Muscle of leg (tissue), 3 donors: ENCODE measurements at regions not wholly inside any gene's neighbourhood (a gene's known extent, or its start where the extent isn't known, plus 50 kb on each side); places are given as distances from the start of the nearest gene placed in this dataset.
"Not testable (repeated sequence)": the region's sequence is repeated elsewhere in the genome, so short reads cannot be mapped to it uniquely, and the experiment has no call there.

Experiments used
- DNase-seq: peaks from one replicate; pipeline ENCODE4 v3.0.0; 2013
- H3K27ac ChIP-seq: one replicate; pipeline ENCODE4 v1.5.1; 2013; ENCODE audit warnings: mild to moderate bottlenecking, low read length, control low read depth
- H3K27me3 ChIP-seq: one replicate; pipeline ENCODE4 v1.6.1; 2013; ENCODE audit warnings: low read length; ENCODE audit not compliant: control insufficient read depth, insufficient read depth
- H3K36me3 ChIP-seq: one replicate; pipeline ENCODE4 v1.6.1; 2013; ENCODE audit warnings: low read length; ENCODE audit not compliant: control insufficient read depth, insufficient read depth
- H3K4me1 ChIP-seq: one replicate; pipeline ENCODE4 v1.6.1; 2013; ENCODE audit warnings: low read length; ENCODE audit not compliant: control insufficient read depth, insufficient read depth
- H3K4me3 ChIP-seq: one replicate; pipeline ENCODE4 v1.5.1; 2013; ENCODE audit warnings: low read length, control low read depth
- H3K9me3 ChIP-seq: replicated peaks from 2 replicates; pipeline ENCODE4 v1.6.1; 2013; ENCODE audit warnings: low read depth, low read length; ENCODE audit not compliant: control insufficient read depth
- WGBS: methylation state at CpG from one replicate; pipeline ENCODE4 v1.1.5; 2013; ENCODE audit warnings: missing lambda C conversion rate; ENCODE audit not compliant: insufficient coverage; 5-methylcytosine and 5-hydroxymethylcytosine counted together

GRCh38 chr7:48813472-48813871 is 110.9 kb upstream of the CDC14C start:
- 84% methylated on average over 4 of the region's 4 CpGs for WGBS
- no peak for DNase-seq

GRCh38 chr7:48822138-48822537 is 102.2 kb upstream of the CDC14C start:
- WGBS = no CpG with 5 or more reads among the region's 1 CpG
- no peak for DNase-seq
- Histone ChIP-seq H3K27me3 (no peaks in the 10 kb centered on the region), H3K36me3 (no peaks in the 10 kb centered on the region), H3K4me3 (no peak overlapping the region), H3K4me1 (no peaks in the 10 kb centered on the region), H3K27ac (no peak overlapping the region), H3K9me3 (no peaks in the 10 kb centered on the region)

More at GRCh38 chr7:48813472-48813871, 110.9 kb upstream of the CDC14C start:
- Histone ChIP-seq H3K27ac (no peak overlapping the region), H3K4me3 (no peak overlapping the region), H3K9me3 (no peaks in the 10 kb centered on the region), H3K36me3 (no peaks in the 10 kb centered on the region), H3K4me1 (no peaks in the 10 kb centered on the region), H3K27me3 (no peaks in the 10 kb centered on the region)

- WGBS = 67% methylated on average over 1 of the region's 4 CpGs
- DNase-seq = no peak
- no peaks in the 10 kb centered on the region for H3K36me3 ChIP-seq
- H3K4me1 ChIP-seq = no peaks in the 10 kb centered on the region
- no peak overlapping the region for H3K27ac ChIP-seq
- H3K27me3 ChIP-seq = no peaks in the 10 kb centered on the region
- no peaks in the 10 kb centered on the region for H3K9me3 ChIP-seq
- H3K4me3 ChIP-seq = no peak overlapping the region
Observed at GRCh38 chr7:48832303-48832845, 92.0 kb upstream of the CDC14C start.

- Histone ChIP-seq H3K4me1 (no peaks in the 10 kb centered on the region), H3K4me3 (no peak overlapping the region), H3K27ac (no peak overlapping the region), H3K36me3 (no peaks in the 10 kb centered on the region), H3K9me3 (no peaks in the 10 kb centered on the region), H3K27me3 (no peaks in the 10 kb centered on the region)
- WGBS = no CpG with 5 or more reads among the region's 1 CpG
- DNase-seq = no peak
Observed at GRCh38 chr7:48837266-48837665, 87.1 kb upstream of the CDC14C start.

- Histone ChIP-seq H3K27ac (no peak overlapping the region), H3K27me3 (no peaks in the 10 kb centered on the region), H3K9me3 (no peaks in the 10 kb centered on the region), H3K4me3 (no peak overlapping the region), H3K4me1 (no peaks in the 10 kb centered on the region), H3K36me3 (no peaks in the 10 kb centered on the region)
- WGBS = 72% methylated on average over 2 of the region's 5 CpGs
- DNase-seq = no peak
Observed at GRCh38 chr7:48839108-48839507, 85.2 kb upstream of the CDC14C start.

GRCh38 chr7:48841739-48842138 is 82.6 kb upstream of the CDC14C start:
- H3K4me1 ChIP-seq = no peaks in the 10 kb centered on the region
- no CpG with 5 or more reads among the region's 4 CpGs for WGBS
- DNase-seq = no peak
- H3K27me3 ChIP-seq = no peaks in the 10 kb centered on the region
- H3K27ac ChIP-seq = no peak overlapping the region
- no peak overlapping the region for H3K4me3 ChIP-seq
- no peaks in the 10 kb centered on the region for H3K36me3 ChIP-seq
- H3K9me3 ChIP-seq = no peaks in the 10 kb centered on the region

GRCh38 chr7:48847917-48848316 is 76.4 kb upstream of the CDC14C start:
- no peaks in the 10 kb centered on the region for H3K9me3 ChIP-seq
- H3K36me3 ChIP-seq = no peaks in the 10 kb centered on the region
- H3K27ac ChIP-seq = no peak overlapping the region
- DNase-seq = peak; percentile 4
- H3K4me1 ChIP-seq = no peaks in the 10 kb centered on the region
- no peaks in the 10 kb centered on the region for H3K27me3 ChIP-seq
- no peak overlapping the region for H3K4me3 ChIP-seq
- 33% methylated on average over 34 of the region's 45 CpGs for WGBS

- H3K36me3 ChIP-seq, H3K27ac ChIP-seq, H3K4me3 ChIP-seq, H3K9me3 ChIP-seq, H3K27me3 ChIP-seq, DNase-seq, H3K4me1 ChIP-seq: not testable (repeated sequence)
Observed at GRCh38 chr7:48860447-48860846, 63.9 kb upstream of the CDC14C start.

- H3K4me3 ChIP-seq = no peak overlapping the region
- no peaks in the 10 kb centered on the region for H3K36me3 ChIP-seq
- no peak for DNase-seq
- H3K4me1 ChIP-seq = no peaks in the 10 kb centered on the region
- WGBS = no CpG with 5 or more reads among the region's 4 CpGs
- H3K27me3 ChIP-seq = no peaks in the 10 kb centered on the region
- H3K9me3 ChIP-seq = no peaks in the 10 kb centered on the region
- H3K27ac ChIP-seq = no peak overlapping the region
Observed at GRCh38 chr7:48868916-48869315, 55.4 kb upstream of the CDC14C start.

- no CpG with 5 or more reads among the region's 3 CpGs for WGBS
Observed at GRCh38 chr7:48872548-48872947, 51.8 kb upstream of the CDC14C start.

More at GRCh38 chr7:48872548-48872947, 51.8 kb upstream of the CDC14C start:
- H3K36me3 ChIP-seq = no peaks in the 10 kb centered on the region
- no peaks in the 10 kb centered on the region for H3K27me3 ChIP-seq
- no peaks in the 10 kb centered on the region for H3K9me3 ChIP-seq
- H3K4me1 ChIP-seq = no peaks in the 10 kb centered on the region
- no peak overlapping the region for H3K4me3 ChIP-seq
- peak; percentile 13 for DNase-seq
- no peak overlapping the region for H3K27ac ChIP-seq
